Endothelial cell of umbilical vein (primary cell): ENCODE measurements at regions not wholly inside any gene's neighbourhood (a gene's known extent, or its start where the extent isn't known, plus 50 kb on each side); places are given as distances from the start of the nearest gene placed in this dataset.

Experiments used
- BruUV-seq: library from RNA; stranded (reverse); fragments of 400-500 nt; replicated peaks from 2 replicates; lab custom pipeline; 2021; lab: Mats Ljungman, UMichigan
- CTCF ChIA-PET: fragments of 300-600, 350-600 bp; sonication (Branson Sonifier 250); formaldehyde crosslinking; loops from one replicate; lab custom pipeline; 2021; ENCODE audit warnings: antibody characterized with exemption, inconsistent platforms; lab: Charles Lee
- POLR2A ChIA-PET: fragments of 300-600, 350-600 bp; sonication (Branson Sonifier 250); formaldehyde crosslinking; loops from one replicate; lab custom pipeline; 2021; ENCODE audit warnings: antibody characterized with exemption, inconsistent platforms; lab: Charles Lee
- DNase-seq: peaks from one replicate; pipeline ENCODE4 v3.0.0-alpha.2; 2011; ENCODE audit warnings: low read depth, low spot score
- FAIRE-seq: peaks from 2 replicates; lab custom pipeline; 2011; peaks lifted over from hg19 to GRCh38; lab: Jason Lieb, UNC
- H2AFZ ChIP-seq: 2 replicates; pipeline ENCODE4 v1.6.0; 2012; ENCODE audit warnings: low read depth, low read length, control low read depth, inconsistent platforms
- H3K27ac ChIP-seq: 2 replicates; pipeline ENCODE4 v1.5.1; 2011; ENCODE audit warnings: low read depth, mild to moderate bottlenecking, control low read depth, low read length, moderate library complexity; ENCODE audit not compliant: insufficient read depth
- H3K27me3 ChIP-seq, 2 experiments: 2 replicates each; pipeline versions ENCODE4 v1.6.0 to v1.6.1; 2011; ENCODE audit warnings: low read length in 2 of 2, mixed read lengths in 1 of 2; ENCODE audit not compliant: control insufficient read depth in 2 of 2, insufficient read depth in 2 of 2
- H3K36me3 ChIP-seq, 2 experiments: 2 replicates in 1 of 2; 3 replicates in 1 of 2; pipeline ENCODE4 v1.5.1; 2011; ENCODE audit warnings: low read length in 2 of 2, mild to moderate bottlenecking in 1 of 2, moderate library complexity in 1 of 2; ENCODE audit not compliant: control insufficient read depth in 2 of 2, insufficient read depth in 2 of 2; ENCODE audit errors: extremely low read depth in 1 of 2
- H3K4me1 ChIP-seq: 3 replicates; pipeline ENCODE4 v1.5.1; 2011; ENCODE audit warnings: mild to moderate bottlenecking, low read length; ENCODE audit not compliant: control insufficient read depth, insufficient read depth; ENCODE audit errors: extremely low read depth
- H3K4me2 ChIP-seq: 2 replicates; pipeline ENCODE4 v1.6.1; 2011; ENCODE audit warnings: low read length, control low read depth, mixed read lengths; ENCODE audit not compliant: insufficient read depth
- H3K4me3 ChIP-seq, 3 experiments: fragments of 200-600 bp in 1 of 3; sonication (generic), shearing (Covaris generic) in 1 of 3; replicated peaks in 1 of 3; 2 replicates each; pipeline ENCODE4 v1.5.1; 2011 to 2016; ENCODE audit warnings: control low read depth in 3 of 3, low read length in 3 of 3, mild to moderate bottlenecking in 2 of 3, inconsistent platforms in 1 of 3, low read depth in 1 of 3, moderate library complexity in 1 of 3; ENCODE audit not compliant: insufficient read depth in 1 of 3
- H3K79me2 ChIP-seq: 2 replicates; pipeline ENCODE4 v1.6.0; 2012; ENCODE audit warnings: low read length, inconsistent platforms; ENCODE audit not compliant: control insufficient read depth, insufficient read depth
- H3K9ac ChIP-seq: replicated peaks from 2 replicates; pipeline ENCODE3; 2011; ENCODE audit warnings: low read length, control low read depth; ENCODE audit not compliant: insufficient read depth; ENCODE audit errors: extremely low read depth
- H3K9me1 ChIP-seq: replicated peaks from 3 replicates; pipeline ENCODE4 v1.6.0; 2011; ENCODE audit warnings: mild to moderate bottlenecking, low read length; ENCODE audit not compliant: control insufficient read depth, insufficient read depth; ENCODE audit errors: extremely low read depth
- H3K9me3 ChIP-seq: replicated peaks from 2 replicates; pipeline ENCODE4 v1.5.1; 2012; ENCODE audit warnings: low read length, inconsistent platforms; ENCODE audit not compliant: control insufficient read depth, insufficient read depth
- H4K20me1 ChIP-seq: replicated peaks from 2 replicates; pipeline ENCODE3; 2011; ENCODE audit warnings: mild to moderate bottlenecking, low read length; ENCODE audit not compliant: control insufficient read depth, insufficient read depth; ENCODE audit errors: extremely low read depth
- CTCF ChIP-seq, 2 donors: IDR thresholded peaks; 1 replicate in 1 of 2; 2 replicates in 1 of 2; pipeline ENCODE4 v1.5.1; 2011; ENCODE audit warnings: low read length in 2 of 2, mild to moderate bottlenecking in 2 of 2, moderate library complexity in 2 of 2, control low read depth in 1 of 2, inconsistent platforms in 1 of 2, low read depth in 1 of 2; ENCODE audit not compliant: insufficient read depth in 1 of 2; ENCODE audit errors: extremely low read depth in 1 of 2
- EZH2 ChIP-seq: IDR thresholded peaks from 2 replicates; pipeline ENCODE4 v1.6.1; 2012; ENCODE audit warnings: borderline replicate concordance, low read depth, mild to moderate bottlenecking, moderate library complexity, low read length, inconsistent platforms; ENCODE audit not compliant: severe bottlenecking
- FOS ChIP-seq: IDR thresholded peaks from 2 replicates; pipeline ENCODE4 v1.6.1; 2011; ENCODE audit warnings: mild to moderate bottlenecking, low read length, moderate library complexity, borderline replicate concordance; ENCODE audit not compliant: insufficient read depth
- GATA2 ChIP-seq: IDR thresholded peaks from 2 replicates; pipeline ENCODE4 v1.7.0; 2011; ENCODE audit warnings: low read depth, mild to moderate bottlenecking, moderate library complexity, mixed read lengths, low read length; ENCODE audit not compliant: insufficient read length, insufficient read depth
- JUN ChIP-seq: IDR thresholded peaks from 2 replicates; pipeline ENCODE4 v1.6.1; 2011; ENCODE audit warnings: borderline replicate concordance, low read depth; ENCODE audit not compliant: insufficient read length, insufficient read depth
- MAX ChIP-seq: IDR thresholded peaks from 2 replicates; pipeline ENCODE4 v1.6.1; 2011; ENCODE audit not compliant: insufficient read depth, insufficient read length
- MYC ChIP-seq: IDR thresholded peaks from one replicate; pipeline ENCODE4 v1.6.1; 2011; ENCODE audit warnings: mild to moderate bottlenecking, low read depth, low read length
- POLR2A ChIP-seq: IDR thresholded peaks from 2 replicates; pipeline ENCODE4 v1.6.1; 2012; ENCODE audit warnings: low read depth, mild to moderate bottlenecking, control low read depth, low read length
- POLR2AphosphoS5 ChIP-seq: IDR thresholded peaks from 2 replicates; pipeline ENCODE4 v1.6.1; 2012; ENCODE audit warnings: low read depth, mild to moderate bottlenecking, control low read depth, low read length, moderate library complexity; ENCODE audit not compliant: insufficient read depth
- dilution Hi-C: fragments of 300-500 bp; cut with MboI; formaldehyde crosslinking; loops from one replicate; pipeline ENCODE4 v1.15.0; 2019; ENCODE audit warnings: low sequenced_read_pairs; ENCODE audit not compliant: extremely low pct_ligation_motif_present
- intact Hi-C: fragments of 100-400 bp; cut with micrococcal nuclease; formaldehyde crosslinking; loops from one replicate; pipeline ENCODE4 v1.10.0; 2022

- Histone ChIP-seq H3K4me3 (no peak overlapping the region), H3K79me2 (no peaks in the 10 kb centered on the region), H3K9me1 (no peaks in the 10 kb centered on the region), H3K4me2 (no peak overlapping the region), H3K4me1 (no peaks in the 10 kb centered on the region), H2AFZ (no peak overlapping the region), H4K20me1 (no peaks in the 10 kb centered on the region), H3K9ac (no peak overlapping the region), H3K36me3 (no peaks in the 10 kb centered on the region), H3K9me3 (no peaks in the 10 kb centered on the region), H3K27ac (no peak overlapping the region), H3K27me3 (no peaks in the 10 kb centered on the region)
- dilution Hi-C loops (no loop called here), intact Hi-C loops (no loop called here)
- POLR2A ChIA-PET = no interaction called here
- DNase-seq (no peak), FAIRE-seq (no peak)
- TF ChIP-seq CTCF (IDR thresholded peaks at IDR 0.05; ENCODE audit: extremely low read depth in 1 of 2, insufficient read depth in 1 of 2, low read depth in 1 of 2, low read length in 2 of 2) = no peak
- TF ChIP-seq JUN = no peak
- no peak for TF ChIP-seq POLR2AphosphoS5
- no peak for TF ChIP-seq POLR2A
- no peak for TF ChIP-seq GATA2
- TF ChIP-seq EZH2 = no peak
- no peak for TF ChIP-seq MAX
- no peak for TF ChIP-seq MYC
- TF ChIP-seq FOS = no peak
- CTCF ChIA-PET = interaction anchor here (1.1 kb wide), 1 partner anchor 13 kb away, joined by 3 read pairs; no protein-coding TSS in a partner anchor
- no TSS peak for BruUV-seq
Measured at GRCh38 chr4:81919810-81920209, 448.1 kb upstream of the RASGEF1B start.
